CD14-positive monocyte (primary cell): ENCODE measurements at regions not wholly inside any gene's neighbourhood (a gene's known extent, or its start where the extent isn't known, plus 50 kb on each side); places are given as distances from the start of the nearest gene placed in this dataset.

Source experiments
- DNase-seq, 3 donors: peaks; one replicate each; pipeline ENCODE4 v3.0.0-alpha.2; 2011 to 2022
- H2AFZ ChIP-seq: 2 replicates; pipeline ENCODE4 v1.6.0; 2012; ENCODE audit warnings: mild to moderate bottlenecking, low read depth, low read length, inconsistent platforms; ENCODE audit not compliant: insufficient read depth, poor library complexity, severe bottlenecking
- H3K27ac ChIP-seq, 2 donors: 1 replicate in 1 of 2; 2 replicates in 1 of 2; pipeline ENCODE4 v1.5.1; 2012 to 2013; ENCODE audit warnings: low read length in 2 of 2, control low read depth in 1 of 2, inconsistent platforms in 1 of 2, low read depth in 1 of 2, mild to moderate bottlenecking in 1 of 2
- H3K27me3 ChIP-seq, 2 donors: one replicate each; pipeline versions ENCODE4 v1.6.0 to v1.6.1; 2011 to 2013; ENCODE audit warnings: low read length in 2 of 2; ENCODE audit not compliant: control insufficient read depth in 2 of 2, insufficient read depth in 2 of 2
- H3K36me3 ChIP-seq, 2 donors: replicated peaks in 1 of 2; 1 replicate in 1 of 2; 2 replicates in 1 of 2; pipeline versions ENCODE4 v1.5.1 to v1.6.1; 2012 to 2013; ENCODE audit warnings: low read length in 2 of 2, control low read depth in 1 of 2, inconsistent platforms in 1 of 2, mild to moderate bottlenecking in 1 of 2; ENCODE audit not compliant: insufficient read depth in 2 of 2, control insufficient read depth in 1 of 2
- H3K4me1 ChIP-seq, 2 donors: 1 replicate in 1 of 2; 2 replicates in 1 of 2; pipeline versions ENCODE4 v1.5.1 to v1.6.1; 2012 to 2013; ENCODE audit warnings: low read length in 2 of 2, control low read depth in 1 of 2, inconsistent platforms in 1 of 2, mild to moderate bottlenecking in 1 of 2, moderate library complexity in 1 of 2; ENCODE audit not compliant: insufficient read depth in 2 of 2, control insufficient read depth in 1 of 2
- H3K4me2 ChIP-seq: replicated peaks from 2 replicates; pipeline ENCODE3; 2012; ENCODE audit warnings: low read length, moderate library complexity, mild to moderate bottlenecking; ENCODE audit not compliant: poor library complexity, severe bottlenecking; ENCODE audit errors: extremely low read depth
- H3K4me3 ChIP-seq, 3 experiments: fragments of 200-600 bp in 1 of 3; sonication (generic) in 1 of 3; replicated peaks in 1 of 3; 1 replicate in 2 of 3; 2 replicates in 1 of 3; pipeline ENCODE4 v1.5.1; 2011 to 2013; ENCODE audit warnings: low read length in 3 of 3, mild to moderate bottlenecking in 3 of 3, control low read depth in 2 of 3, low read depth in 2 of 3, inconsistent platforms in 1 of 3, moderate library complexity in 1 of 3
- H3K79me2 ChIP-seq: 2 replicates; pipeline ENCODE4 v1.6.0; 2012; ENCODE audit warnings: mild to moderate bottlenecking, control low read depth, inconsistent platforms, low read length, moderate library complexity; ENCODE audit not compliant: insufficient read depth
- H3K9ac ChIP-seq: 2 replicates; pipeline ENCODE4 v1.6.0; 2017; ENCODE audit warnings: low read length, mild to moderate bottlenecking; ENCODE audit not compliant: insufficient read depth, poor library complexity, severe bottlenecking
- H3K9me3 ChIP-seq, 2 donors: replicated peaks in 1 of 2; 1 replicate in 1 of 2; 2 replicates in 1 of 2; pipeline versions ENCODE4 v1.5.1 to v1.6.1; 2012 to 2013; ENCODE audit warnings: low read length in 2 of 2, control low read depth in 1 of 2; ENCODE audit not compliant: control insufficient read depth in 1 of 2, insufficient read depth in 1 of 2
- H4K20me1 ChIP-seq: 2 replicates; pipeline ENCODE4 v1.6.0; 2012; ENCODE audit warnings: mild to moderate bottlenecking, low read length, control low read depth, moderate library complexity; ENCODE audit not compliant: insufficient read depth
- H3K27ac Mint-ChIP-seq, 7 donors: one replicate each; pipeline ENCODE4 v1.8.0; 2020; ENCODE audit warnings: mild to moderate bottlenecking in 7 of 7, mixed read lengths in 7 of 7, moderate library complexity in 6 of 7, inconsistent platforms in 2 of 7
- H3K27me3 Mint-ChIP-seq, 3 donors: one replicate each; pipeline ENCODE4 v1.8.0; 2021 to 2022; ENCODE audit warnings: low read depth in 3 of 3, mild to moderate bottlenecking in 3 of 3, mixed read lengths in 3 of 3, moderate library complexity in 3 of 3, inconsistent platforms in 1 of 3
- H3K36me3 Mint-ChIP-seq, 2 donors: one replicate each; pipeline ENCODE4 v1.8.0; 2020; ENCODE audit warnings: mixed read lengths in 2 of 2, inconsistent platforms in 1 of 2, mild to moderate bottlenecking in 1 of 2
- H3K4me1 Mint-ChIP-seq: one replicate; pipeline ENCODE4 v1.8.0; 2020; ENCODE audit warnings: mild to moderate bottlenecking, mixed read lengths
- H3K4me3 Mint-ChIP-seq, 2 donors: one replicate each; pipeline ENCODE4 v1.8.0; 2020; ENCODE audit warnings: mild to moderate bottlenecking in 2 of 2, mixed read lengths in 2 of 2, moderate library complexity in 1 of 2
- H3K9me3 Mint-ChIP-seq, 7 donors: one replicate each; pipeline ENCODE4 v1.8.0; 2020 to 2022; ENCODE audit warnings: mixed read lengths in 7 of 7, mild to moderate bottlenecking in 6 of 7, moderate library complexity in 6 of 7, inconsistent platforms in 2 of 7
- WGBS: methylation state at CpG from one replicate; pipeline ENCODE4 v1.1.5; 2013; ENCODE audit warnings: missing lambda C conversion rate; ENCODE audit not compliant: insufficient coverage; 5-methylcytosine and 5-hydroxymethylcytosine counted together
- intact Hi-C, 2 donors: fragments of 100-400 bp; cut with micrococcal nuclease; formaldehyde crosslinking; loops; one replicate each; pipeline versions ENCODE4 v1.15.0 to v1.15.1; 2023
- TF ChIP-seq, protein P1 (sequence below): fragments of 200-600 bp; IDR thresholded peaks from one replicate; pipeline ENCODE4 v1.8.0; 2022; ENCODE audit warnings: antibody characterized with exemption, mild to moderate bottlenecking

DNA sequence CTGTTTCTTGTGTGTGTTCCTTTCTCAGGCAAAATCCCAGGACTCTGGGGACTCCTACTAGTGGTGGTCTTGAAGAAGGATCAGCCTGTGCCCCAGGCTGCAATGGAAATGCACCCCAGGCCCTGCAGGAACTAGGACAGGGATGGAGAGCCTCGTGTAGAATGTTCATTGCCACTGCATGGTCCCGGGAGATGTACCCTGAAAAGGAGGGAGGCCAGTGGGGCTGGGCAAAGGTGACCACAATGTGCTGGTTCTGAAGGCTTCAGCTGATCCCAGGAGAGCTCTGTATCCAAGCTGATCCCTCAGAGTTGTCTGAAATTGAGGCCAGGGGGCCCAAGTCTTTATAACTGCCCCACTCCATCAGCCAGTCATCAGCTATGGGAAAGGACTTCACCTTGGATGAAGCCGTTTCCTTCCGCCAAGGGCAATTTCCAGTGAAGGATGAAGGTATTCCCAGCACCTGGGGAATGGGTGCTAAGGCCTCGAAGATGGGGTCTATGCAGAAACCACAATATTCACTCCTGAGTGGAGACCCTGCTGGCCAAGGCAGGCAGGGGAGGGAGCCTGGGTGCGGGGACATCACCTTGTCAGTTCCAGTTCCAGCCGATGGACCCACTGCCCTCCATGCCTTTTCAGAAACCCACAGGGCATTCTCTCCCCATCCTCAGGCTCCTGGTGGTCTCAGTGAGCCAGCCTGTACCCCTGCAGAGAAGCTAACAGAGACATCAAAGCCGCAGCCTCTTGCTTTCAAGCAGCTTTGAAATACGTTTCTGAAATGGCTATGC, 59.9 kb upstream of the CDH5 start:
- Histone ChIP-seq H3K4me1 (no peaks in the 10 kb centered on the region), H3K9me3 (no peaks in the 10 kb centered on the region), H3K4me2 (no peak overlapping the region), H3K4me3 (no peak overlapping the region), H3K79me2 (no peaks in the 10 kb centered on the region), H3K9ac (no peak overlapping the region), H3K27me3 (no peaks in the 10 kb centered on the region), H3K27ac (no peak overlapping the region), H4K20me1 (no peaks in the 10 kb centered on the region), H3K36me3 (no peaks in the 10 kb centered on the region), H2AFZ (no peak overlapping the region)
- DNase-seq: no peak
- intact Hi-C loops: no loop called here
- H3K27me3 Mint-ChIP-seq: peaks cover 2 to 11% (median 3%) of the 10 kb centered on the region in 3 donors
- peaks cover 4% of the 10 kb centered on the region for H3K4me1 Mint-ChIP-seq
- H3K36me3 Mint-ChIP-seq: no peaks in the 10 kb centered on the region
- H3K4me3 Mint-ChIP-seq: no peak overlapping the region
- H3K27ac Mint-ChIP-seq: no peak overlapping the region
- H3K9me3 Mint-ChIP-seq: peaks cover 0 to 6% (median 2%) of the 10 kb centered on the region in 7 donors
- WGBS: 89% methylated on average over 8 of the region's 9 CpGs
- TF ChIP-seq, protein P1, sequence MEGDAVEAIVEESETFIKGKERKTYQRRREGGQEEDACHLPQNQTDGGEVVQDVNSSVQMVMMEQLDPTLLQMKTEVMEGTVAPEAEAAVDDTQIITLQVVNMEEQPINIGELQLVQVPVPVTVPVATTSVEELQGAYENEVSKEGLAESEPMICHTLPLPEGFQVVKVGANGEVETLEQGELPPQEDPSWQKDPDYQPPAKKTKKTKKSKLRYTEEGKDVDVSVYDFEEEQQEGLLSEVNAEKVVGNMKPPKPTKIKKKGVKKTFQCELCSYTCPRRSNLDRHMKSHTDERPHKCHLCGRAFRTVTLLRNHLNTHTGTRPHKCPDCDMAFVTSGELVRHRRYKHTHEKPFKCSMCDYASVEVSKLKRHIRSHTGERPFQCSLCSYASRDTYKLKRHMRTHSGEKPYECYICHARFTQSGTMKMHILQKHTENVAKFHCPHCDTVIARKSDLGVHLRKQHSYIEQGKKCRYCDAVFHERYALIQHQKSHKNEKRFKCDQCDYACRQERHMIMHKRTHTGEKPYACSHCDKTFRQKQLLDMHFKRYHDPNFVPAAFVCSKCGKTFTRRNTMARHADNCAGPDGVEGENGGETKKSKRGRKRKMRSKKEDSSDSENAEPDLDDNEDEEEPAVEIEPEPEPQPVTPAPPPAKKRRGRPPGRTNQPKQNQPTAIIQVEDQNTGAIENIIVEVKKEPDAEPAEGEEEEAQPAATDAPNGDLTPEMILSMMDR: no peak

DNA sequence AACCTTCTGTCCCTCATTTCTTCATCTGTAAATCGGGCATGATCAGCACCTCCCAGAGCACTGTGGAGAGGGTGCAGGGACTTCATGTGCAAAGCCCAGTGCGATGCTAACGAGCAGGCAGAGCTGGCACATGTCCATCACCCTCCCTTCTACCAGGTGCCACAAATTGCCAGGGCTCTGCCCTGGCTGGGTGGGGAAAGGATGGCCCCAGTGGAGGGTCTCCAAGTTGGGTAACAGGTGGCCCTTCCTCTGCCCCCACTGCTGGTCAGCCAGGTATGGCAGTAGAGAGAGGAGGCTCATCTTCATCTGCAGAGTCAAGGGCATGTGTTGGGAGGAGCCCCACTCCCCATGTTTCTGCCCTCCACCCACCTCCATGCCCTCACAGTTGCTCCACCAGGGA, 61.5 kb upstream of the CDH5 start:
- intact Hi-C loops: no loop called here
- 80% methylated on average over 1 of the region's 3 CpGs for WGBS
- no peaks in the 10 kb centered on the region for H3K4me1 Mint-ChIP-seq
- TF ChIP-seq, protein P1: no peak
- Histone ChIP-seq H3K4me3 (no peak overlapping the region), H3K4me1 (no peaks in the 10 kb centered on the region), H3K4me2 (no peak overlapping the region), H3K27ac (no peak overlapping the region), H2AFZ (no peak overlapping the region), H3K27me3 (no peaks in the 10 kb centered on the region), H3K79me2 (no peaks in the 10 kb centered on the region), H4K20me1 (no peaks in the 10 kb centered on the region), H3K36me3 (no peaks in the 10 kb centered on the region), H3K9ac (no peak overlapping the region), H3K9me3 (peaks cover 0 to 6% of the 10 kb centered on the region in 2 donors)
- H3K36me3 Mint-ChIP-seq: no peaks in the 10 kb centered on the region
- H3K9me3 Mint-ChIP-seq: peaks cover 1 to 8% (median 5%) of the 10 kb centered on the region in 7 donors
- H3K27me3 Mint-ChIP-seq: peaks cover 2 to 11% (median 8%) of the 10 kb centered on the region in 3 donors
- no peak for DNase-seq
- no peak overlapping the region for H3K4me3 Mint-ChIP-seq
- no peak overlapping the region for H3K27ac Mint-ChIP-seq
